ENCODE measurements at regions not wholly inside any gene's neighbourhood (a gene's known extent, or its start where the extent isn't known, plus 50 kb on each side); places are given as distances from the start of the nearest gene placed in this dataset.
"Not testable (repeated sequence)": the region's sequence is repeated elsewhere in the genome, so short reads cannot be mapped to it uniquely, and the experiment has no call there.

DNA sequence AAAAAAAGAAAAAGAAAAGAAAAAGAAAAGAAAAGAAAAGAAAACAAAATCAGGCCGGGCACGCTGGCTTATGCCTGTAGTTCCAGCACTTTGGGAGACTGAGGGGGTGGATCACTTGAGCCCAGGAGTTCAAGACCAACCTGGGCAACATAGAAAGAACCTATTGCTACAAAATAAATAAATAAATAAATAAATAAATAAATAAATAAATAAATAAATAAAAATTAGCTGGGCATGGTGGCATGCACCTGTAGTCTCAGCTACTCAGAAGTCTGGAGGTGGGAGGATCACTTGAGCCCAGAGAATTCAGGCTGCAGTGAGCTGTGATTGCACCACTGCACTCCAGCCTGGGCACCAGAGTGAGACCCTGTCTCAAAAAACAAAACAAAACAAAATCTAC is 809.7 kb upstream of the AUTS2 start:
- H3K4me2 ChIP-seq (ENCODE audit: insufficient read depth in 1 of 2, low read depth in 2 of 2, low read length in 2 of 2); H3K18ac ChIP-seq (ENCODE audit: extremely low read depth, low read length); H3K4me1 ChIP-seq (replicated peaks in 1 of 4; ENCODE audit: control insufficient read depth in 3 of 4, insufficient read depth in 4 of 4, low read length in 3 of 4); H3K56ac ChIP-seq (replicated peaks; ENCODE audit: insufficient read length, low read depth, low read length); H2AFZ ChIP-seq (ENCODE audit: low read length); H3K79me2 ChIP-seq (ENCODE audit: control insufficient read depth in 1 of 2, insufficient read depth in 2 of 2, low read length in 2 of 2); POLR2A ChIA-PET (ENCODE audit: partially characterized antibody); H3K23ac ChIP-seq (ENCODE audit: insufficient read length); H3K23me2 ChIP-seq (ENCODE audit: low read depth, low read length); H4K20me1 ChIP-seq (replicated peaks in 1 of 2; ENCODE audit: control insufficient read depth in 1 of 2, insufficient read depth in 2 of 2, low read length in 2 of 2); H2BK12ac ChIP-seq (ENCODE audit: low read depth, low read length); H2BK15ac ChIP-seq (ENCODE audit: low read length); H3K4ac ChIP-seq (replicated peaks; ENCODE audit: insufficient read length, low read depth, low read length); H2BK120ac ChIP-seq (replicated peaks; ENCODE audit: low read depth, low read length); H4K91ac ChIP-seq (replicated peaks; ENCODE audit: insufficient read length, low read length); H3K36me3 ChIP-seq (ENCODE audit: control insufficient read depth in 2 of 4, insufficient read depth in 4 of 4, low read length in 3 of 4); FAIRE-seq; H2BK20ac ChIP-seq (ENCODE audit: low read length); H2AK5ac ChIP-seq (ENCODE audit: low read depth, low read length); DNase-seq (ENCODE audit: low read depth in 1 of 2, low spot score in 2 of 2); H3K79me1 ChIP-seq (ENCODE audit: low read depth, low read length); H3K14ac ChIP-seq (ENCODE audit: insufficient read length); H4K5ac ChIP-seq (ENCODE audit: insufficient read length, low read depth, low read length); H3K9me3 ChIP-seq (ENCODE audit: insufficient read depth in 2 of 2, low read depth in 1 of 2, low read length in 1 of 2); H2BK5ac ChIP-seq (ENCODE audit: low read depth, low read length); H3K27ac ChIP-seq (ENCODE audit: low read depth, low read length); H3K9ac ChIP-seq (replicated peaks in 1 of 4; ENCODE audit: extremely low read depth in 1 of 4, low read depth in 3 of 4, low read length in 3 of 4); H3K27me3 ChIP-seq (replicated peaks in 1 of 4; ENCODE audit: control insufficient read depth in 3 of 4, extremely low read depth in 1 of 4, insufficient read depth in 3 of 4, low read length in 3 of 4); H3K4me3 ChIP-seq (ENCODE audit: extremely low read depth in 1 of 4, insufficient read depth in 2 of 4, low read depth in 3 of 4, low read length in 4 of 4); H4K8ac ChIP-seq (ENCODE audit: extremely low read depth, insufficient read depth, low read length): not testable (repeated sequence)
- CTCF ChIA-PET (ENCODE audit: partially characterized antibody) = interaction anchor here (1.7 kb wide), 1 partner anchor 38 kb away, joined by 3 read pairs; no protein-coding TSS in a partner anchor
- 100% methylated on average over 2 of the region's 2 CpGs; no CpG with 5 or more reads in 1 of the 2 experiments for WGBS, 2 experiments (ENCODE audit: extremely low coverage in 1 of 2, insufficient coverage in 1 of 2, insufficient read length in 1 of 2, insufficient replicate concordance in 2 of 2, low coverage in 1 of 2, low lambda C conversion rate in 2 of 2, missing lambda C conversion rate in 1 of 2)

Measured in H1 (cell line).